Stimulated activated CD4-positive, alpha-beta T cell treated with anti-CD3 and anti-CD28 coated beads, Interleukin-1b, Interleukin-23, amount 100 ng/mL, for 1 hour (primary cell): ENCODE measurements at regions not wholly inside any gene's neighbourhood (a gene's known extent, or its start where the extent isn't known, plus 50 kb on each side); places are given as distances from the start of the nearest gene placed in this dataset.
"Not testable (repeated sequence)": the region's sequence is repeated elsewhere in the genome, so short reads cannot be mapped to it uniquely, and the experiment has no call there.

ENCODE experiments used
- DNase-seq, 2 donors: peaks; one replicate each; pipeline ENCODE4 v3.0.0-alpha.2; 2020; ENCODE audit warnings: low read depth in 2 of 2

DNA sequence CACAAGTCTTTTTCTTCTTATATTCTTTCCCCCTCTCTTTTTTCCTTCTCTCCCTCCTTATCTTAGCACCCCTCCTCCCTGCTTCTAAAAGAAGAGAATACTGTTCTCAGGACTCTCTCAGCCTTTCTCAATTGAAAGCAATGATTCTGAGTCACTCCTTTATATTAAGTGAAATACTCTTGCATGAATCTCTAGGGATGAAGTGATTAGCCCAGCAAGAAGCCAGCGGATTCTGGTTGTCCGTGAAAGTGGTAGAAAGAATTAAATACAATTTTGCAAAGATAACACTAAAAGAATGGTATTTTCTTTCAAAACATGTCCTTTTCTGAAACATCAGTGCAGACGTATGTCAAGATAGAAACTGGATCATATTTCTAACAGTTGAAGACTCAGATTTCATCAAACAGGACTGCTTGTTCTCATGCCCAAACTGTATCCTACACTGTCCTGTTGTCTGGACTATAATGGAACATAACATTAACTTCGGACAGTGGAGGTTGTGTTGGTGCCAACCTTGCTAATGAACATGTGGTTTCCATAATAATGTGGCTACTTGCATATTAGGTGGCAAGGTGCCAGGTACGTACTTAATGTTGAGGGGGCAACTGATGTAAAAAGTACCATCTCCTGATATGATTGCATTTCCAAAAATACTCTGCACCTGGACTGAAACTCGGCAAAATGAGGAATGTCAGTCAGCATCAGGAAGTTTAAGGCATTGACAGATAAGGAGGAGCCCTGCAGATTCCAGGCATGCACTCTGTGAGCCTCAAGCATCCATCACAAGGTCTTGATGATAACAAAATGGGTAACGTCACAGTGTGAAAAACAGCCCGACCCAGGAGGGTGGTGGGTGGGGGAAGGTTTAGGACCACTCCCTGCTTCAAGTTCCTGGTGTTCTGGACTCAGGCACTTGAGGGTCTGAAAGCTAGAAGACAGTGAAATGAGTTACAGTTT lies 357.2 kb downstream of the DLEU7 start:
- no peak for DNase-seq

DNA sequence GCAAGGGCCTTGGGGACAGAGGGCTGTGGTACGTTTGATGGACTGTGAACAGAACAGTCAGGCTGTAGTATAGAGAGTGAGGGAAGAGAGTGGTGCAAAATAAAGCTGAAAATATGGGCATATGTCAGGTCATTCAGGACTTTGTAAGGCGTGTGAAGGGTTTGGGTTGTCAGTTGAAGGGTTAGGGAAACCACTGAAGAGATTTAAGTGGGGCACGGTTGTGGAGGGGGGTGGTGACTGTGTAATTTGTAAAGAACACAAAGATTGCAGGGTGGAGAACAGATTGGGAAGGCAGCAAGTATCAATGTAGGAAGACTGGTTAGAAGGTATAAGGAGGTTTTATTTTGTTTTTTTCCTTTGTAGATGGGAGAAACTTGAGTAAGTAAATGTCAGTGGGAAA lies 349.8 kb downstream of the DLEU7 start:
- no peak for DNase-seq

GRCh38 chr13:50494138-50494537 lies 349.4 kb downstream of the DLEU7 start:
- no peak for DNase-seq

- not testable (repeated sequence) for DNase-seq
Measured at GRCh38 chr13:50503212-50503611, 340.3 kb downstream of the DLEU7 start.

DNA sequence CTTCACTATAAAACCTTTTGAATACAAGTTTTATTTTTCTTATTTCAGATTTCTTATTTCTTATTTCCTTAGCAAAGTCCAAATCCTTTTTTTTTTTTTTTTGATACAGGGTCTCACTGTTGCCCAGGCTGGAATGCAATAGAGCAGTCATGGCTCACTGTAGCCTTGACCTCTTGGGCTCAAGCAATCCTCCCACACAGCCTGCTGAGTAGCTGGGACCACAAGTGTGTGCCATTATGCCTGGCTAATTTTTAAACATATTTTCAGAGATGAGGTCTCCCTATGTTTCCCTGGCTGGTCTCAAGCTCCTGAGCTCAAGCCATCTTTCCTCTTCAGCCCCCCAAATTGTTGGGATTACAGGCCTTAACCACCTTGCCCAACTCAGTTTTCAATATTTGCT lies 334.3 kb downstream of the DLEU7 start:
- DNase-seq = no peak

- no peak for DNase-seq
Measured at GRCh38 chr13:50509771-50510441, 333.6 kb downstream of the DLEU7 start.

- not testable (repeated sequence) for DNase-seq
Measured at GRCh38 chr13:50510885-50511545, 332.5 kb downstream of the DLEU7 start.

DNA sequence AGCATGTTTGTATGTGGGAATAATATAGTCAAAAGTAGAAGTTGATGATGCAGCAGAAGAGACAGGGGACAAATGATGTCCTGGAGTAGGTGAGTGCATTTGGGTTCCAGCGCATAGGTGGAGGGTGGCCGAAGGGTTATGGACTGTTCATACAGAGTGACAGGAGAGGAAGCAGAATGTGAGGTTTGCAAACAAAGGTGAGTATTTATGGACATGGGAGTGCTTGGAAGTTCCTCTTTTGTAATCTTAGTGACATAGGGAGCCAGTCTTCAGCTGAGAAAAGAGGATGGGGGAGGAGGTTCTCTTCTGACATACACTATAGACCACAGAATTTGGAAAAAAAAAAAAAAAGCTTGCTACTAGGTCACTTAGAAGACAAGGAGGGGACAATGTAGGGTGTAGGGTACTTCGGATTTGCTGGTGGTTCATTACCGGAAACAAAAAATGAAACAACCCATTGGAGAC lies 331.6 kb downstream of the DLEU7 start:
- DNase-seq = no peak

DNA sequence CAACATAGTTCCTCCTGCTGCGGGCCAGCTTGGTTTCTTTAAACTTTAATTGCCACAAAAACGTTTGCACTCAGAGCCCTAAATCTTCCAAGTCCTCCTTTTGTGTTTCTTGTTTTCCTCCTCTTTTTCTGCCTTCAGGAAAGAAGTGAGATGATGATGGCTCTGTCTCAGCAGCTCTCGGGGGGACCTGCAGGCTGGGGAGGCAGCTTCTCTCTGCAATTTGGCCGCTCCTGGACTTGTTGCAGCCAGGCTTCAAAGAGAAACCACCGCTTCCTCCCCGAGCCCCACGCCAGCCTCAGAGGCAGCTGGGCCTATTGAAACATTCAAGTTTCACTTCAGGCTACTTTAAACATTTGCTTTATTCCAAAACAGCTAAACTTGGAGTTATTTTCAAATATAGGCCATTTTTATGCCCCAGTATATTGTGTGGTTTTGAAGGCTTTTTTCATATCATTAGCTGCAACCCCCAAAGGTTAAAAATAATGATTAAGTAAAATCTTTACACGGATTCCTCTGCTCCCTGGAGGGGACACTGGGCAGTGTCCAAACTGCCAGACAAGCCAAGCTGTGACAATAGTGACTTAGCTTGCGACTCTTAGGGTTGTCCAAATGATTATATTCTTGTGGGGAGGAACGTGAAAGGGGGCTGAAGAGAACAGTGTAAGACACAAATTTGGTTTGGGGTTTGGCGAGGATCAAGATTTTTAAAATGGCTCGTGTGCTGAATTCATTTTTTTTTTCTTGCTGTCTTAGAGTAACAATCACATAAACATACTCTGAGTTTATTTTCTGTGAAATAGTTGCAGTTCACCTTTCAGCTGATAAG lies 330.8 kb downstream of the DLEU7 start:
- DNase-seq = no peak

GRCh38 chr13:50513300-50513877 lies 330.1 kb downstream of the DLEU7 start:
- no peak for DNase-seq

GRCh38 chr13:50514249-50514648 lies 329.2 kb downstream of the DLEU7 start:
- no peak for DNase-seq

- DNase-seq = no peak
Measured at GRCh38 chr13:50518131-50518530, 325.4 kb downstream of the DLEU7 start.

- no peak for DNase-seq
Measured at GRCh38 chr13:50518781-50519201, 324.7 kb downstream of the DLEU7 start.

GRCh38 chr13:50519866-50520265 lies 323.6 kb downstream of the DLEU7 start:
- DNase-seq = no peak

- no peak for DNase-seq
Measured at GRCh38 chr13:50521006-50521830, 322.3 kb downstream of the DLEU7 start.

DNA sequence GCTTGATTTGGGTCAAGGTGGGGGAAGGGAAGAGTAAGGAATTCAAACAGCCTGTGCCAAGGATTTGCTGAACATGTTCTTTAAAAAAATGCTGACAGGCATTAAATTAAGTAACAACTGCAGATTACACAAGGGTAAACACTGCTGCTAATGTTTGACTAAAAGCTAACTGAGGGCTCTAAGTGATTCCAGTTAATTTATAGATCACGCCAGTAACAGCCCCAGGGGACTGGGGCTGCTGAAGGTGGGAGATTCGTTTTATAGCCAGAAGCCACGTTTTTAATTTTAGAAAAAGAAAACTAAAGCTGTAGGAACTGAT lies 321.7 kb downstream of the DLEU7 start:
- no peak for DNase-seq

- no peak for DNase-seq
Measured at GRCh38 chr13:50522506-50522905, 321.0 kb downstream of the DLEU7 start.

- DNase-seq = no peak
Measured at GRCh38 chr13:50523307-50523706, 320.2 kb downstream of the DLEU7 start.

GRCh38 chr13:50524560-50524959 lies 318.9 kb downstream of the DLEU7 start:
- DNase-seq = no peak

DNA sequence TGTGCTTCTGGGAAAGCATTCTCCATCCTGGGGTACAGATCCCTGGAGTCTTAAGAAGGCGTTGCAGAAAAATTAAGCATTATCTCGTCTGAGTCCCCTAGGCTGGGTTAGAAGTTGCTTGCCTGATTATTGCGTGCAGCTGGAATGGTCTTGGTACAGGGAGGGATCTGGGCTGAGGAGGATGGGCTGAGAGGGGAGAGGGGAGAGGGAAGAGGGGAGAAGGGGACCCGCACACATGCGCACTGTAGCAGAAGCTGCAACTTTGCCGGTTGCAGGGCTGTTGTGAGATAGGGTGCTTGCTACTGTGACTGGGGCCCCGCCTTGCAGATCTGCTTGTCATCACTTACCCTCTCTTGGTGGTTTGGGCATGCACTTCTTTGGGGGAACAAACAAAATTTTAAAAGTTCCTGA lies 316.8 kb downstream of the DLEU7 start:
- DNase-seq = no peak
